Stomach (tissue), 8 donors: ENCODE measurements at regions not wholly inside any gene's neighbourhood (a gene's known extent, or its start where the extent isn't known, plus 50 kb on each side); places are given as distances from the start of the nearest gene placed in this dataset.

Source experiments
- DNase-seq, 2 donors: peaks; one replicate each; pipeline versions ENCODE4 v3.0.0 to v3.0.0-alpha.2; 2013 to 2019
- H3K27ac ChIP-seq, 5 donors: fragments of 200-600 bp in 4 of 5; sonication (generic) in 4 of 5; one replicate each; pipeline ENCODE4 v1.5.1; 2013 to 2019; ENCODE audit warnings: mild to moderate bottlenecking in 1 of 5, moderate library complexity in 1 of 5
- H3K27me3 ChIP-seq, 3 donors: fragments of 200-600 bp; sonication (generic); one replicate each; pipeline ENCODE4 v1.5.1; 2017 to 2019; ENCODE audit warnings: mixed run types in 1 of 3
- H3K36me3 ChIP-seq, 4 donors: fragments of 200-600 bp; sonication (generic); 1 replicate in 3 of 4; 2 replicates in 1 of 4; pipeline ENCODE4 v1.5.1; 2016 to 2019
- H3K4me1 ChIP-seq, 4 donors: fragments of 200-600 bp; sonication (generic); one replicate each; pipeline ENCODE4 v1.5.1; 2016 to 2019
- H3K4me3 ChIP-seq, 4 donors: fragments of 200-600 bp; sonication (generic) in 3 of 4; one replicate each; pipeline ENCODE4 v1.5.1; 2016 to 2019; ENCODE audit warnings: mild to moderate bottlenecking in 1 of 4
- H3K9me3 ChIP-seq, 4 donors: fragments of 200-600 bp; sonication (generic); one replicate each; pipeline ENCODE4 v1.5.1; 2016 to 2019
- EP300 ChIP-seq: sonication (generic); formaldehyde crosslinking; IDR thresholded peaks from one replicate; pipeline ENCODE4 v1.6.1; 2017; ENCODE audit warnings: antibody characterized with exemption
- POLR2A ChIP-seq, 4 donors: fragments of 450-650 bp; IDR thresholded peaks; one replicate each; pipeline ENCODE4 v1.6.1; 2016; ENCODE audit warnings: antibody characterized with exemption in 4 of 4, control low read depth in 2 of 4, mild to moderate bottlenecking in 1 of 4, moderate library complexity in 1 of 4
- POLR2AphosphoS5 ChIP-seq, 3 donors: sonication (generic); formaldehyde crosslinking; IDR thresholded peaks; one replicate each; pipeline ENCODE4 v1.6.1; 2016; ENCODE audit warnings: antibody characterized with exemption in 3 of 3
- WGBS, 5 donors: extraction: QIAGEN DNeasy Blood & Tissue Kit in 3 of 5; methylation state at CpG; one replicate each; pipeline versions ENCODE4 v1.1.5 to v1.1.7; 2013 to 2018; 5-methylcytosine and 5-hydroxymethylcytosine counted together
- intact Hi-C: fragments of 100-400 bp; cut with DNase I; formaldehyde crosslinking; loops from one replicate; pipeline ENCODE4 v1.15.1; 2023; ENCODE audit warnings: low total_unique reads
- TF ChIP-seq, protein P1 (sequence below), 7 experiments: fragments of 450-650 bp in 4 of 7; fragments of 200-600 bp in 3 of 7; sonication (generic) in 3 of 7; IDR thresholded peaks; one replicate each; pipeline ENCODE4 v1.5.1; 2016 to 2019; ENCODE audit warnings: antibody characterized with exemption in 7 of 7, control low read depth in 2 of 7, mild to moderate bottlenecking in 1 of 7
- donor health status: healthy with polysubstance abuse.
- donor health status: Bipolar disorder and iron deficiency.
- donor health status: healthy.

DNA sequence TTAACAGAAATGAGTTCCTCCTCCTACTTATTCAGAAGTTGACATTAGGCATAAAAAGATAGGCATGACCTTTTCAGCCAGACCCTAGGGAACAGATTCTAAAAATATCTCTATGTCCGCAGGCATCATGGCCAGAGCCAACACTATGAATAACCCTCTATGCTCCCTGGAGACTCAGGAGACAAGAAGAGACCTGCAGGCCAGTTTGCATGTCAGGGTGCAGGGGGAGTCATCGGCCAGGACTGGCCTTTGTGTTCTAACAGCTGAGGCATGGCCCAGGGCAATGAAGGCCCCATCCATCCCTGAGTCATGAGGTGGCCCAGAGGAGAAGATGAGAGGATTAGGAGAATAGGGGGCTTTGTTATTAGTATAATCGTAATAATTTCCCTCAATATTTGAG is 93.8 kb downstream of the TMEM215 start:
- Histone ChIP-seq H3K36me3 (no peaks in the 10 kb centered on the region), H3K27ac (no peak overlapping the region), H3K9me3 (no peaks in the 10 kb centered on the region), H3K27me3 (no peaks in the 10 kb centered on the region), H3K4me1 (no peaks in the 10 kb centered on the region), H3K4me3 (no peak overlapping the region)
- intact Hi-C loops = no loop called here
- DNase-seq = no peak
- WGBS, 5 donors = 61 to 77% (median 68%) methylated on average over 3 of the region's 3 CpGs
- TF ChIP-seq, protein P1, sequence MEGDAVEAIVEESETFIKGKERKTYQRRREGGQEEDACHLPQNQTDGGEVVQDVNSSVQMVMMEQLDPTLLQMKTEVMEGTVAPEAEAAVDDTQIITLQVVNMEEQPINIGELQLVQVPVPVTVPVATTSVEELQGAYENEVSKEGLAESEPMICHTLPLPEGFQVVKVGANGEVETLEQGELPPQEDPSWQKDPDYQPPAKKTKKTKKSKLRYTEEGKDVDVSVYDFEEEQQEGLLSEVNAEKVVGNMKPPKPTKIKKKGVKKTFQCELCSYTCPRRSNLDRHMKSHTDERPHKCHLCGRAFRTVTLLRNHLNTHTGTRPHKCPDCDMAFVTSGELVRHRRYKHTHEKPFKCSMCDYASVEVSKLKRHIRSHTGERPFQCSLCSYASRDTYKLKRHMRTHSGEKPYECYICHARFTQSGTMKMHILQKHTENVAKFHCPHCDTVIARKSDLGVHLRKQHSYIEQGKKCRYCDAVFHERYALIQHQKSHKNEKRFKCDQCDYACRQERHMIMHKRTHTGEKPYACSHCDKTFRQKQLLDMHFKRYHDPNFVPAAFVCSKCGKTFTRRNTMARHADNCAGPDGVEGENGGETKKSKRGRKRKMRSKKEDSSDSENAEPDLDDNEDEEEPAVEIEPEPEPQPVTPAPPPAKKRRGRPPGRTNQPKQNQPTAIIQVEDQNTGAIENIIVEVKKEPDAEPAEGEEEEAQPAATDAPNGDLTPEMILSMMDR (IDR thresholded peaks at IDR 0.05) = no peak
- no peak for TF ChIP-seq POLR2A (IDR thresholded peaks at IDR 0.05)
- no peak for TF ChIP-seq POLR2AphosphoS5 (IDR thresholded peaks at IDR 0.05)
- no peak for TF ChIP-seq EP300

DNA sequence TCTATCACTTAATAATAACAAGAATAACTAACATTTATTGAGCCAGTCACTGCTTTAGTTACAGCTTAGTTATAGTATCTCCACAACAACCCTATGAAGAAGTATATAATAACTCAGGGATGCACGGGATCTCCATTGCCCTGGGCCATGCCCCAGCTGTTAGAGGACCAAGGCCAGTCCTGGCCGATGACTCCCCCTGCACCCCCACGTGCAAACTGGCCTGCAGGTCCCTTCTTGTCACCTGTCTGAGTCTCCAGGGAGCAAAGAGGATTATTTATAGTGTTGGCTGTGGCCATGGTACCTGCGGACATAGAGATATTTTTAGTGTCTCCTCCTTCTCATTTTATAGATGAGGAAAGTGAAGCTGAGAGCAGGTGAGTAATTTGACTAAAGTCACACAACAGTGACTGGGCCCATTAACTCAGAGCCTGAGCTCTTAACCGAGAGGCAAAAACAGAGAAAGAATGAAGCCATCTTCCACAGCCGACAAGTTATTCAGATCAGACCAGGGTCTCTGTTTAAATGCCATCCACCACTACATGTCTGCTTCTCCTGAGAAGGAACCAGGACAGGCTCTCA is 94.4 kb downstream of the TMEM215 start:
- H3K27ac ChIP-seq = no peak overlapping the region
- 78 to 88% (median 80%) methylated on average over 6 of the region's 6 CpGs for WGBS, 5 donors
- H3K4me1 ChIP-seq = no peaks in the 10 kb centered on the region
- no peaks in the 10 kb centered on the region for H3K9me3 ChIP-seq
- H3K4me3 ChIP-seq = no peak overlapping the region
- no peaks in the 10 kb centered on the region for H3K36me3 ChIP-seq
- TF ChIP-seq, protein P1 (IDR thresholded peaks at IDR 0.05) = no peak
- TF ChIP-seq POLR2A (IDR thresholded peaks at IDR 0.05) = no peak
- no peak for TF ChIP-seq EP300
- no peak for TF ChIP-seq POLR2AphosphoS5 (IDR thresholded peaks at IDR 0.05)
- DNase-seq = no peak
- intact Hi-C loops = no loop called here
- H3K27me3 ChIP-seq = no peaks in the 10 kb centered on the region

DNA sequence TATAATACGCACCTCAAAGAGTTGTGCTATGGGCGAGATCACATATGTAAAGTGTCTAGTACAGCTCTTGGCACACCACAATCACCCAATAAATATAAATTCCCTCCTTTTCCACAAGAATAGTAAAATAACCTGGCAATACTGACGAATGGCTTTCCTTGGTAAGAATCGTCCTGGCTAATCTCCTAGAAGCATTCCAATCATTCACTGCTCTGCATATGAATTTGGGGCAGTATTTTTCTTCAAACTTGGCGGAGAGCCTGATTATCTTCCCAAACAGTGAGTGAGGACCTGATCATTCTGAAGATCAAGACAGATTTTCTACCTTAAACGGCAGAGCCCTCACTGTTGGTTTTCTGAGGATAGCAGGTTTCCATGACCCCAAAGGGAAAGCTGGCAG is 96.0 kb downstream of the TMEM215 start:
- DNase-seq = no peak
- H3K36me3 ChIP-seq = no peaks in the 10 kb centered on the region
- no peaks in the 10 kb centered on the region for H3K4me1 ChIP-seq
- intact Hi-C loops = no loop called here
- no peak overlapping the region for H3K27ac ChIP-seq
- TF ChIP-seq POLR2A (IDR thresholded peaks at IDR 0.05) = no peak
- TF ChIP-seq, protein P1 (IDR thresholded peaks at IDR 0.05) = no peak
- H3K4me3 ChIP-seq = no peak overlapping the region
- WGBS, 5 donors = 54 to 58% (median 57%) methylated on average over 6 of the region's 6 CpGs
- H3K27me3 ChIP-seq = no peaks in the 10 kb centered on the region
- no peaks in the 10 kb centered on the region for H3K9me3 ChIP-seq

DNA sequence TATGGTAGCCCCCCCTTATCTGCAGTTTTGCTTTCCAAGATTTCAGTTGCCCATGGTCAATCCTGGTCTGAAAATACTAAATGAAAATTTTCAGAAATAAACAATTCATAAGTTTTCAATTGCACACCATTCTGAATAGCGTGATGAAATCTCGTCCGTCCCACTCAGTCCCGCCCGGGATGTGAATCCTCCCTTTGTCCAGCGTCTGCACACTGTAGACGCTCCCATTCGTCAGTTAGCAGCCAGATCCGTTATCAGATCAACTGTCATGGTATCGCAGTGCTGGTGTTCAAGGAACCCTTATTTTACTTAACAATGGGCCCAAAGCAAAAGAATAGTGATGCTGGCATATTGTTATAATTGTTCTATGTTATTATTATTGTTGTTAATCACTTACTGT is 98.6 kb downstream of the TMEM215 start:
- DNase-seq = no peak
- intact Hi-C loops = no loop called here
- WGBS, 5 donors = 69 to 85% (median 83%) methylated on average over 10 of the region's 10 CpGs
- no peaks in the 10 kb centered on the region for H3K27me3 ChIP-seq
- no peak for TF ChIP-seq POLR2AphosphoS5 (IDR thresholded peaks at IDR 0.05)
- TF ChIP-seq EP300 = no peak
- TF ChIP-seq, protein P1 (IDR thresholded peaks at IDR 0.05) = no peak
- TF ChIP-seq POLR2A (IDR thresholded peaks at IDR 0.05) = no peak
- H3K36me3 ChIP-seq = no peaks in the 10 kb centered on the region
- H3K4me1 ChIP-seq = no peaks in the 10 kb centered on the region
- H3K27ac ChIP-seq = no peak overlapping the region
- no peaks in the 10 kb centered on the region for H3K9me3 ChIP-seq
- H3K4me3 ChIP-seq = no peak overlapping the region
